Left lung (tissue), 4 donors: ENCODE measurements at regions not wholly inside any gene's neighbourhood (a gene's known extent, or its start where the extent isn't known, plus 50 kb on each side); places are given as distances from the start of the nearest gene placed in this dataset.

Experiments used
- ATAC-seq: fragments of 200-7000 bp; cut with Tn5 transposase; one replicate; pipeline ENCODE4 v1.9.1; 2020; ENCODE audit warnings: moderate library complexity
- DNase-seq, 4 donors: peaks; one replicate each; pipeline ENCODE4 v3.0.0-alpha.2; 2013 to 2020
- H3K27ac ChIP-seq, 2 donors: fragments of 200-600 bp; sonication (generic) in 1 of 2; one replicate each; pipeline versions ENCODE4 v1.5.0 to v1.8.0; 2020 to 2021
- H3K27me3 ChIP-seq, 2 donors: fragments of 200-600 bp; sonication (generic) in 1 of 2; one replicate each; pipeline versions ENCODE4 v1.5.0 to v1.8.0; 2020 to 2021
- H3K36me3 ChIP-seq, 2 donors: fragments of 200-600 bp; sonication (generic) in 1 of 2; one replicate each; pipeline versions ENCODE4 v1.5.0 to v1.8.0; 2020 to 2021
- H3K4me1 ChIP-seq, 2 donors: fragments of 200-600 bp; one replicate each; pipeline ENCODE4 v1.8.0; 2021
- H3K4me3 ChIP-seq, 2 donors: fragments of 200-600 bp; sonication (generic) in 1 of 2; one replicate each; pipeline versions ENCODE4 v1.5.0 to v1.8.0; 2020 to 2021; ENCODE audit warnings: mild to moderate bottlenecking in 1 of 2
- H3K9me3 ChIP-seq, 2 donors: fragments of 200-600 bp; sonication (generic) in 1 of 2; one replicate each; pipeline versions ENCODE4 v1.5.0 to v1.8.0; 2020 to 2021
- intact Hi-C, 2 donors: fragments of 100-400 bp; cut with DNase I; formaldehyde crosslinking; loops; one replicate each; pipeline versions ENCODE4 v1.11.2 to v1.14.2; 2022
- TF ChIP-seq, protein P1 (sequence below), 2 donors: fragments of 200-600 bp; sonication (generic) in 1 of 2; IDR thresholded peaks; one replicate each; pipeline versions ENCODE4 v1.5.0 to v1.8.0; 2021; ENCODE audit warnings: antibody characterized with exemption in 2 of 2
- donor health status: DM: no; HTN: yes; CAD: no.
- donor health status: DM: no; HTN: no; CAD: no.

- peaks cover 0 to 17% of the 10 kb centered on the region in 2 donors for H3K9me3 ChIP-seq
- intact Hi-C loops = no loop called here
- no peak for ATAC-seq
- H3K4me1 ChIP-seq = no peaks in the 10 kb centered on the region
- no peaks in the 10 kb centered on the region for H3K27me3 ChIP-seq
- no peak overlapping the region for H3K27ac ChIP-seq
- H3K4me3 ChIP-seq = no peak overlapping the region
- DNase-seq = no peak
- no peaks in the 10 kb centered on the region for H3K36me3 ChIP-seq
- TF ChIP-seq, protein P1, sequence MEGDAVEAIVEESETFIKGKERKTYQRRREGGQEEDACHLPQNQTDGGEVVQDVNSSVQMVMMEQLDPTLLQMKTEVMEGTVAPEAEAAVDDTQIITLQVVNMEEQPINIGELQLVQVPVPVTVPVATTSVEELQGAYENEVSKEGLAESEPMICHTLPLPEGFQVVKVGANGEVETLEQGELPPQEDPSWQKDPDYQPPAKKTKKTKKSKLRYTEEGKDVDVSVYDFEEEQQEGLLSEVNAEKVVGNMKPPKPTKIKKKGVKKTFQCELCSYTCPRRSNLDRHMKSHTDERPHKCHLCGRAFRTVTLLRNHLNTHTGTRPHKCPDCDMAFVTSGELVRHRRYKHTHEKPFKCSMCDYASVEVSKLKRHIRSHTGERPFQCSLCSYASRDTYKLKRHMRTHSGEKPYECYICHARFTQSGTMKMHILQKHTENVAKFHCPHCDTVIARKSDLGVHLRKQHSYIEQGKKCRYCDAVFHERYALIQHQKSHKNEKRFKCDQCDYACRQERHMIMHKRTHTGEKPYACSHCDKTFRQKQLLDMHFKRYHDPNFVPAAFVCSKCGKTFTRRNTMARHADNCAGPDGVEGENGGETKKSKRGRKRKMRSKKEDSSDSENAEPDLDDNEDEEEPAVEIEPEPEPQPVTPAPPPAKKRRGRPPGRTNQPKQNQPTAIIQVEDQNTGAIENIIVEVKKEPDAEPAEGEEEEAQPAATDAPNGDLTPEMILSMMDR (IDR thresholded peaks at IDR 0.05) = no peak
Measured at GRCh38 chr13:69649063-69649392, 458.6 kb upstream of the ATXN8OS start.

DNA sequence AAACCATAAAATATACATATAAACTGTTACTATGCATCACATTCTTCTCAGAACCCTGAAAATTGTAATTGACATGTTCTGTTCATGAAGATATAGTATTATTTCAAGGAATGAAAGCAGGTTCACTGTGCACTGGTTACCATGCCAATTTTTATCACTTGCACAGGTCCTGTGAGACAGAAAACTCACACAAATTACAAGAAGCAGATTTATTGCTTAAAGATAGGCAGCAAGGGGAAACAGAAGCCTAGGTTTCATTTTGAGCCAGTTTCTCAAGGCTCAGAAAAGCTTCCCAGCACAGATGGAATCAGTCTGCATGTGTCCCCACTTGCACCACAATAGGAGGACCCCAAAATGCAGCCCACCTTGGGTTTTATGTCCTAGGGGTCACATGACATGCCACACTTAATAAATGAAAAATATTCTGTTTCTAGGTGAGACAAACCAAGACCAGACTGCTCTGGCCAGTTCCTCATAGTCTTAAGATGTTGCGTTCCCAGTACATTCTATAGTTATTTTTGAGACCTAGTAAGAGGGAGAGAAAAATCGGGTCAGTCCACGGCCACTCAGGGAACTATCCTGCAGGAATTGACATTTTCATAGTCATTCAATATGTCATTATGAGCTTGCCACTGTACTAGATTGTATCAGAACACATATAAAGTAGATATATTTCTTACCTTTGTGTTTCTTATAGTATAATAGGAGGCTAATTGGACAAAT lies 459.1 kb upstream of the ATXN8OS start:
- DNase-seq = no peak

DNA sequence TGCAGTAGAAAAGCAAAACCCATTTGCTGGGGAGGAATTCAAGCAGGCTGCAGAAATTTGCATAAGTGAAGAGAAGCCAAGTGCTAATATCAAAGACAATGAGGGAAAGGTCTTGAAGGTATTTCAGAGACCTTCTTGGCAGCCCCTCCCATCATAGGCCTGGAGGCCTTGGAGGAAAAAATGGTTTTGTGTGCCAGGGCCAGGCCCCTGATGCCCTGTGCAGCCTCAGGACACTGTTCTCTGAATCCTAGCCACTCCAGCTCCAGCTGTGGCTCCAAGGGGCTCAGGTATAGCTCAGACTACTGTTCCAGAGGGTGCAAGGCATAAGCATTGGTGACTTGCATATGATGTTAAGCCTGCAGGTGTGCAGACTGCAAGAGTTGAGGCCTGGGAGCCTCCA lies 463.2 kb upstream of the ATXN8OS start:
- Histone ChIP-seq H3K27me3 (no peaks in the 10 kb centered on the region), H3K36me3 (no peaks in the 10 kb centered on the region), H3K27ac (no peak overlapping the region), H3K4me3 (no peak overlapping the region), H3K9me3 (peaks cover 0 to 21% of the 10 kb centered on the region in 2 donors), H3K4me1 (no peaks in the 10 kb centered on the region)
- intact Hi-C loops = no loop called here
- DNase-seq = no peak
- TF ChIP-seq, protein P1 (IDR thresholded peaks at IDR 0.05) = no peak
- ATAC-seq = no peak

More for the DNA sequence above, 459.1 kb upstream of the ATXN8OS start:
- H3K9me3 ChIP-seq = peaks cover 0 to 19% of the 10 kb centered on the region in 2 donors
- no peaks in the 10 kb centered on the region for H3K4me1 ChIP-seq
- no peaks in the 10 kb centered on the region for H3K27me3 ChIP-seq
- TF ChIP-seq, protein P1 (IDR thresholded peaks at IDR 0.05) = no peak
- no peak overlapping the region for H3K27ac ChIP-seq
- no peak for ATAC-seq
- no peak overlapping the region for H3K4me3 ChIP-seq
- intact Hi-C loops = no loop called here
- no peaks in the 10 kb centered on the region for H3K36me3 ChIP-seq

DNA sequence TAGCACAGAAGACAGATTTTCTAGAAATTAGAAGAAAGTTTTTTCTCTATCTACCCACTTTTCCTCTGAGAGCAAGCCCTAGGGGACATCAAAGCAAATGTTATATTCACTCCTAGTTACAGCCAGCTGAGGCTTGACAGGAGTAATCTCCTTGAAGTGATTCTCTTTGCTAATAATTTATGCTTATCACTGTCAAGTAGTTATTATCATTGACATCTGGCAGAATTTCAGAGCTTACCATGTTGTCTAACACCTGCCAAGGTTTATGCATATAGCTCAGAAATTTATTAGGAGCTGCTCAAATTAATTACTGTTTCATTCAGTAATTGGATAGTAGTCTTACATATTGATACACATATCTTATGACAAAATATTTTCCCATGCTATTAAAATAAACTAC lies 465.9 kb upstream of the ATXN8OS start:
- H3K27me3 ChIP-seq = no peaks in the 10 kb centered on the region
- no peak overlapping the region for H3K27ac ChIP-seq
- intact Hi-C loops = no loop called here
- H3K36me3 ChIP-seq = no peaks in the 10 kb centered on the region
- peaks cover 0 to 29% of the 10 kb centered on the region in 2 donors for H3K9me3 ChIP-seq
- no peak for ATAC-seq
- no peak for DNase-seq
- no peaks in the 10 kb centered on the region for H3K4me1 ChIP-seq
- TF ChIP-seq, protein P1 (IDR thresholded peaks at IDR 0.05) = no peak
- no peak overlapping the region for H3K4me3 ChIP-seq

DNA sequence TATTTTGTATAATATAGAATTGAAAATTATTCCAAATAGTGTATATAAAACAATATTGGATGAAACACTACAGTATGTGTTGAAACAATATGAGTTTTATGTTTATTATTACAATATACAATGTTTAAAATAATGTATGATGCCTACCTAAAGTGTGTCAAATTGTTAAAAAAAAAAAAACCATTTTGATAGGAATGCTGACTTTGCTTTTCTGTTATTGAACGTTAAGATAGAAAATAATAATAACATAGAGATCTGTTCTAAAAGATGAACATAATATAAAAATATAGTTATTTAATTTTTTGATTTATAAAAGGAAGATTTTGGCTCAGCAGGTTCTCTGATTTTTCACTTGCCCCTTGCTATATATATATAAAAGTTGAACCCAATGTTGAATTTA lies 474.6 kb upstream of the ATXN8OS start:
- TF ChIP-seq, protein P1 (IDR thresholded peaks at IDR 0.05) = no peak

More for the DNA sequence above, 474.6 kb upstream of the ATXN8OS start:
- Histone ChIP-seq H3K36me3 (no peaks in the 10 kb centered on the region), H3K27ac (no peak overlapping the region), H3K4me1 (no peaks in the 10 kb centered on the region), H3K9me3 (peaks cover 0 to 10% of the 10 kb centered on the region in 2 donors), H3K27me3 (no peaks in the 10 kb centered on the region), H3K4me3 (no peak overlapping the region)
- intact Hi-C loops = no loop called here
- DNase-seq (no peak), ATAC-seq (no peak)
